CD8-positive, alpha-beta memory T cell (primary cell): ENCODE measurements at regions not wholly inside any gene's neighbourhood (a gene's known extent, or its start where the extent isn't known, plus 50 kb on each side); places are given as distances from the start of the nearest gene placed in this dataset.
"Not testable (repeated sequence)": the region's sequence is repeated elsewhere in the genome, so short reads cannot be mapped to it uniquely, and the experiment has no call there.

Source experiments
- CTCF ChIA-PET: fragments of 350-600 bp; sonication (Branson Sonifier 250); formaldehyde crosslinking; loops from one replicate; lab custom pipeline; 2021; ENCODE audit warnings: antibody characterized with exemption; lab: Charles Lee
- POLR2A ChIA-PET: fragments of 350-600 bp; sonication (Branson Sonifier 250); formaldehyde crosslinking; loops from one replicate; lab custom pipeline; 2021; ENCODE audit warnings: antibody characterized with exemption; lab: Charles Lee
- DNase-seq, 5 donors: peaks; one replicate each; pipeline versions ENCODE4 v3.0.0 to v3.0.0-alpha.2; 2020 to 2022; ENCODE audit warnings: mixed read lengths in 1 of 5
- H3K27ac ChIP-seq: one replicate; pipeline ENCODE4 v1.7.0; 2013; ENCODE audit warnings: low read depth, mild to moderate bottlenecking, low read length, moderate library complexity
- H3K27me3 ChIP-seq: 2 replicates; pipeline ENCODE4 v1.7.0; 2013; ENCODE audit warnings: low read length, mild to moderate bottlenecking; ENCODE audit not compliant: insufficient read depth, poor library complexity, severe bottlenecking
- H3K36me3 ChIP-seq: 2 replicates; pipeline ENCODE4 v1.7.0; 2013; ENCODE audit warnings: mild to moderate bottlenecking, low read length, moderate library complexity; ENCODE audit not compliant: insufficient read depth
- H3K4me1 ChIP-seq: 2 replicates; pipeline ENCODE4 v1.7.0; 2013; ENCODE audit warnings: mild to moderate bottlenecking, low read length, moderate library complexity; ENCODE audit not compliant: insufficient read depth
- H3K4me3 ChIP-seq: 2 replicates; pipeline ENCODE4 v1.7.0; 2013; ENCODE audit warnings: mild to moderate bottlenecking, low read length
- H3K9me3 ChIP-seq: 2 replicates; pipeline ENCODE4 v1.7.0; 2013; ENCODE audit warnings: mild to moderate bottlenecking, low read length
- H3K27ac Mint-ChIP-seq, 8 donors: one replicate each; pipeline ENCODE4 v1.8.0; 2020 to 2021; ENCODE audit warnings: mixed read lengths in 8 of 8, mild to moderate bottlenecking in 6 of 8, inconsistent platforms in 3 of 8, moderate library complexity in 3 of 8
- H3K27me3 Mint-ChIP-seq, 2 donors: one replicate each; pipeline ENCODE4 v1.8.0; 2020 to 2021; ENCODE audit warnings: mixed read lengths in 2 of 2, mild to moderate bottlenecking in 1 of 2, moderate library complexity in 1 of 2
- H3K36me3 Mint-ChIP-seq, 3 donors: one replicate each; pipeline ENCODE4 v1.8.0; 2020 to 2021; ENCODE audit warnings: mixed read lengths in 3 of 3, inconsistent platforms in 1 of 3, mild to moderate bottlenecking in 1 of 3
- H3K4me1 Mint-ChIP-seq, 3 donors: one replicate each; pipeline ENCODE4 v1.8.0; 2020 to 2021; ENCODE audit warnings: mixed read lengths in 3 of 3, inconsistent platforms in 1 of 3, mild to moderate bottlenecking in 1 of 3
- H3K4me3 Mint-ChIP-seq, 7 donors: one replicate each; pipeline ENCODE4 v1.8.0; 2020 to 2021; ENCODE audit warnings: mixed read lengths in 7 of 7, mild to moderate bottlenecking in 6 of 7, moderate library complexity in 4 of 7, inconsistent platforms in 2 of 7
- H3K9me3 Mint-ChIP-seq, 5 donors: one replicate each; pipeline ENCODE4 v1.8.0; 2020 to 2022; ENCODE audit warnings: mixed read lengths in 5 of 5, mild to moderate bottlenecking in 3 of 5, moderate library complexity in 2 of 5, inconsistent platforms in 1 of 5

DNA sequence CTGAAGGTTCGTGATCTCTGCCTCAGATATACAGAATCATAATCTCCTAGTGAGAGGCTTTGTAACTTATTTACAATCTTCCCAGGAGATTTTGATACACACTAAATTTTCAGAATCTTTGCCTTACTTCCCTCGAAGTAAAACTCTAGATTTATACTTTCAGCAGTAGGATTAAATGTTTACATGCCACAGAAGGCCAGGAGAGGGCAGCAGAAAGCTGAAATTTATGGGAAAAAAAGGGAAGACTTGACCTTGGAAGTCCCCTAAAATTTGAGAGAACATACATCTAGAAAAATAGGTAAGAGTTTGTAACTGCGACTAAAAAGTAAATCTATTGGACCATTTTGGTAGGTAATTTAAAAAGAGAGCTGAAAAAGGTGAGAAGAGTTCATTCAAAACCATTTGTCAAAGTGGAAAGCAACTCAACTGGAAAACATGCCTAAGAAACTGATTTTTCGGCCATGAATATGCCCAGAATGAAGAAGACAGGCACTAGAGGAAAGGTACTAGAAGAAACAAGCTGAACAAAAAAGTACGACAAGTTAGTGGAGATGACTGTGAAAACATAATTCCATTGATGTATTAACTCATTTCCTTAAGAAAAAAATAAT, 242.0 kb upstream of the MDGA2 start:
- DNase-seq, result no peak
- H3K27ac Mint-ChIP-seq, result no peak overlapping the region
- H3K36me3 Mint-ChIP-seq, result no peaks in the 10 kb centered on the region
- H3K9me3 Mint-ChIP-seq, result peaks cover 2 to 9% (median 6%) of the 10 kb centered on the region in 5 donors
- ChIA-PET CTCF (no interaction called here), POLR2A (no interaction called here)
- H3K4me1 Mint-ChIP-seq, result no peaks in the 10 kb centered on the region
- H3K9me3 ChIP-seq, result no peaks in the 10 kb centered on the region
- no peaks in the 10 kb centered on the region for H3K27me3 ChIP-seq
- H3K4me3 ChIP-seq, result no peak overlapping the region
- H3K27me3 Mint-ChIP-seq, result no peaks in the 10 kb centered on the region
- no peak overlapping the region for H3K27ac ChIP-seq
- no peaks in the 10 kb centered on the region for H3K36me3 ChIP-seq
- no peaks in the 10 kb centered on the region for H3K4me1 ChIP-seq
- no peak overlapping the region for H3K4me3 Mint-ChIP-seq

DNA sequence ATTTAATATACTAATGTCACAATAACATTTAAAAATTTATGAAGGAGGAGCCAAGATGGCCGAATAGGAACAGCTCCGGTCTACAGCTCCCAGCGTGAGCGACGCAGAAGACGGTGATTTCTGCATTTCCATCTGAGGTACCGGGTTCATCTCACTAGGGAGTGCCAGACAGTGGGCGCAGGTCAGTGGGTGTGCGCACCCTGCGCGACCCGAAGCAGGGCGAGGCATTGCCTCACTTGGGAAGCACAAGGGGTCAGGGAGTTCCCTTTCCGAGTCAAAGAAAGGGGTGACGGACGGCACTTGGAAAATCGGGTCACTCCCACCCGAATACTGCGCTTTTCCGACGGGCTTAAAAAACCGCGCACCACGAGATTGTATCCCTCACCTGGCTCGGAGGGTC, 225.7 kb upstream of the MDGA2 start:
- H3K4me1 Mint-ChIP-seq, H3K27ac ChIP-seq: not testable (repeated sequence)

DNA sequence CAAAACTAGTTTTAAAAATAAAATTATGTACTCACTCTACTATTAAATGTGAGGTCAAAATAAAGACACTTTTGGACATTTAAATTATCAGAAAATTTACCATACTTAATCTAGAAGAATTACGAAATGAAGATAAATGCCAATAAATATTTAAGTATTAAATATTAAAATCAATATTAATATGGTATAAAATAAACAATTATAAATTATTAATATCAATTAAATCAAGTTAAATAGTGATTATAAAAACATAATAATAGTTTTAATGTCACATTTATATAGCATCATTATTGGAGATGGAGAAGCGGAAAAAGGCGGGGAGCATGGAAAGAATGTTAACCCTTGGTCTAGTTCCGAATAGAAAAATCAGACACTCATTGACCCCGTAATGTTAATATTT, 224.3 kb upstream of the MDGA2 start:
- H3K27me3 Mint-ChIP-seq, result no peaks in the 10 kb centered on the region
- H3K9me3 Mint-ChIP-seq, result peaks cover 6 to 14% (median 10%) of the 10 kb centered on the region in 5 donors
- no peak for DNase-seq
- no peak overlapping the region for H3K4me3 ChIP-seq
- no peak overlapping the region for H3K27ac Mint-ChIP-seq
- H3K9me3 ChIP-seq, result no peaks in the 10 kb centered on the region
- H3K4me1 Mint-ChIP-seq, result no peaks in the 10 kb centered on the region
- H3K27me3 ChIP-seq, result no peaks in the 10 kb centered on the region
- H3K4me3 Mint-ChIP-seq, result no peak overlapping the region
- H3K36me3 Mint-ChIP-seq, result no peaks in the 10 kb centered on the region
- H3K27ac ChIP-seq, result no peak overlapping the region
- ChIA-PET POLR2A (no interaction called here), CTCF (no interaction called here)
- H3K4me1 ChIP-seq, result no peaks in the 10 kb centered on the region
- no peaks in the 10 kb centered on the region for H3K36me3 ChIP-seq

More for the DNA sequence above, 225.7 kb upstream of the MDGA2 start:
- H3K9me3 ChIP-seq, H3K36me3 Mint-ChIP-seq, H3K27me3 ChIP-seq, H3K4me3 Mint-ChIP-seq, H3K4me3 ChIP-seq, H3K36me3 ChIP-seq, POLR2A ChIA-PET, H3K27me3 Mint-ChIP-seq, H3K4me1 ChIP-seq, CTCF ChIA-PET, H3K27ac Mint-ChIP-seq, DNase-seq: not testable (repeated sequence)
- peaks cover 3 to 13% (median 10%) of the 10 kb centered on the region in 5 donors for H3K9me3 Mint-ChIP-seq

DNA sequence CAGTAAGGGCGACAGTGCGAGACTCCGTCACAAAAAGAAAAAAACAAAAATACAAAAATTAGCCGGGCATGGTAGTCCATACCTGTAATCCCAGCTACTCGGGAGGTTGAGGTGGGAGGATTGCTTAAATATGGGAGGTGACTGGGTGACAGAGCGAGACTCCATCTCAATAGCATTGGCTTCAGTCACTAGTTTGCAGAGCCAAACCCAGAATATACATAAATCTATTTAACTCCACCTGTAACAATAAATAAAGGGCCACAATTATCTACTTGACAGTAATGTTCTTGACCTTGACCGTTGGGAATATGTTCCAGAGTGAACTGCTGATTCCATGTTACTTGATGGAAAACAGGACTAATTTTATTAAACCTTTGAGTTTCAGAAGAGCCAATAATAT, 198.9 kb upstream of the MDGA2 start:
- Mint-ChIP-seq H3K36me3 (no peaks in the 10 kb centered on the region), H3K9me3 (peaks cover 6 to 19% (median 8%) of the 10 kb centered on the region in 5 donors), H3K4me3 (no peak overlapping the region), H3K27me3 (no peaks in the 10 kb centered on the region), H3K4me1 (no peaks in the 10 kb centered on the region), H3K27ac (no peak overlapping the region)
- no peak for DNase-seq
- ChIA-PET POLR2A (no interaction called here), CTCF (no interaction called here)
- Histone ChIP-seq H3K36me3 (no peaks in the 10 kb centered on the region), H3K4me3 (no peak overlapping the region), H3K27ac (no peak overlapping the region), H3K27me3 (no peaks in the 10 kb centered on the region), H3K4me1 (no peaks in the 10 kb centered on the region), H3K9me3 (no peaks in the 10 kb centered on the region)

DNA sequence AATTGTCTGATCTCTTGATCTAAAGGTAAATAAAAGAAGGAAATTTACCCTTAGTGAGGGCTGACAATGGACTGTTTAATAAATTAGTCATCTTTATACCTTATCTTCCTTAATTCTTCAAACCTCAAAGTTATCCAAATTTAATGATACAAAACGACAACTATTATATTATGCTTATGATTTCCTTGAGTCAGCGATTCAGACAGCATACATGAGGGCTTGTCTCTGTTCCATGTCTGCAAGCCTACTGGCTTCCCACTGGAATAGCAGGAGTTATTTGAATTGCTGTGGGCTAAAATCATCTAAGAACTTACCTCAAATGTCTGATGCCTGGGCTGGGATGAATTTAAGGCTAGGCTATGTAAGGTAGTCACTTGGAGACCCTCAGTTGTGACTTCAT, 197.2 kb upstream of the MDGA2 start:
- DNase-seq, result no peak
- H3K27ac Mint-ChIP-seq, result no peak overlapping the region

DNA sequence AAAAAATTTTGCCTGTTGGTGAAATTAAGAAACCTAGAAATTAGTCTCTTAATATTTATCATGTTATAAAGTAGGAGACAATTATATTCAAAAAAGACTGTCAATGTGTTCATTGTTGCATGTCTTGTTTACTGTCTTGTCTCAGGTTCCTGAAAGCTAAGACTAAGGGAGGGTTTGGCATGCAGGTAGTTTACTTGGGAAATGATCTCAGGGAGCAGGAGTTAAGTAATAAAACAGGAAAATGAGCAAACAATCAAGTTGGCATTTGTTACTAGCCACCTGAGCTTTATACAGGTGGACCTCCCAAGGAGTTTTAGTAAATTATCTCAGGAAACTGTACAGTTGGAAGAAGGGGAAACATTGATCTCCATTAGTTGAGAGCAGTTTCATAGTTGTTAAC, 188.0 kb upstream of the MDGA2 start:
- DNase-seq, result no peak
- H3K36me3 Mint-ChIP-seq, result no peaks in the 10 kb centered on the region
- Histone ChIP-seq H3K4me1 (no peaks in the 10 kb centered on the region), H3K9me3 (no peaks in the 10 kb centered on the region), H3K36me3 (no peaks in the 10 kb centered on the region), H3K27ac (no peak overlapping the region), H3K4me3 (no peak overlapping the region), H3K27me3 (no peaks in the 10 kb centered on the region)
- no peaks in the 10 kb centered on the region for H3K4me1 Mint-ChIP-seq
- POLR2A ChIA-PET, result no interaction called here
- no peaks in the 10 kb centered on the region for H3K27me3 Mint-ChIP-seq
- H3K4me3 Mint-ChIP-seq, result no peak overlapping the region
- H3K9me3 Mint-ChIP-seq, result peaks cover 2 to 14% (median 4%) of the 10 kb centered on the region in 5 donors
- H3K27ac Mint-ChIP-seq, result no peak overlapping the region
- CTCF ChIA-PET, result no interaction called here

More for the DNA sequence above, 197.2 kb upstream of the MDGA2 start:
- Histone ChIP-seq H3K4me3 (no peak overlapping the region), H3K27ac (no peak overlapping the region), H3K27me3 (no peaks in the 10 kb centered on the region), H3K36me3 (no peaks in the 10 kb centered on the region), H3K4me1 (no peaks in the 10 kb centered on the region), H3K9me3 (no peaks in the 10 kb centered on the region)
- Mint-ChIP-seq H3K9me3 (peaks cover 3 to 19% (median 7%) of the 10 kb centered on the region in 5 donors), H3K27me3 (no peaks in the 10 kb centered on the region), H3K36me3 (no peaks in the 10 kb centered on the region), H3K4me1 (no peaks in the 10 kb centered on the region), H3K4me3 (no peak overlapping the region)
- ChIA-PET CTCF (no interaction called here), POLR2A (no interaction called here)

DNA sequence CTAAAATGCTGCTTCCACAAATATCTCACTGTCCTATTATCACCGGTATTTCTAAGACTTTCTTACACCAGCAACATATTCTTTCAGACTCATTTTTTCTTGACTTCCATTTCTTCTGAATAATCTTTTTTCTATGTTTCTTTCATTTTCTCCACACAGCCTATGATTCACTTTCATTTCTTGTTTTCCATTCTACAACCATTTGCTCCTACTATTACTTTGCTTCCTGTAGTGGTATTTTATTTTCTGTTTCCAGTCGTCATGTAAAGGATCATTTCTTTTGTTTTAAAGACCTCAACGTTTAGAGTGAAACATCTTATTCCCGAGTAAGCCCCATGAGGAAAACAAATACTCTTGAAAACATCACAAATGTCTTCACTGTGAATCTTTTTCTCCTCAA, 182.2 kb upstream of the MDGA2 start:
- CTCF ChIA-PET, result no interaction called here
- Histone ChIP-seq H3K4me3 (no peak overlapping the region), H3K27me3 (no peaks in the 10 kb centered on the region), H3K36me3 (no peaks in the 10 kb centered on the region), H3K27ac (no peak overlapping the region), H3K4me1 (no peaks in the 10 kb centered on the region), H3K9me3 (no peaks in the 10 kb centered on the region)
- Mint-ChIP-seq H3K4me1 (no peaks in the 10 kb centered on the region), H3K27me3 (no peaks in the 10 kb centered on the region), H3K9me3 (peaks cover 6 to 45% (median 9%) of the 10 kb centered on the region in 5 donors), H3K4me3 (no peak overlapping the region), H3K27ac (no peak overlapping the region), H3K36me3 (no peaks in the 10 kb centered on the region)
- DNase-seq, result no peak
- POLR2A ChIA-PET, result no interaction called here

DNA sequence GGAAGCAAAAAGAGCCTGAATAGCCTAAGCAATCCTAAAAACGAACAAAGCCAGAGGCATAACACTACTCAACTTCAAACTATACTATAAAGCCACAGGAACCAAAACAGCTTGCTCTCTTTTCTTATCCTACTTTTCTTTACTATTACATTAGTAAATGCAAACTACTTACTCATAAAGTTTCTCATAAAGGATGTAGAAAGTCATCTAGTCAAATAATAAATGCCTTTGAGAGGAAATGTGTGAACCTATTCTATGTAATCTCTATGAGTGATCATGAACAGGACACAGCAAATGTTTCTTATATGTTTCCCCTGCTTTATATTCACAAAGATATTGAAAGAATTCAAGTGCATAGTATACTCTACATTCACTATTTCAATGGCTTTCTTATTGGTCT, 176.9 kb upstream of the MDGA2 start:
- H3K9me3 ChIP-seq, result no peaks in the 10 kb centered on the region
- DNase-seq, result no peak
- no peaks in the 10 kb centered on the region for H3K36me3 ChIP-seq
- no peaks in the 10 kb centered on the region for H3K27me3 Mint-ChIP-seq
- ChIA-PET POLR2A (no interaction called here), CTCF (no interaction called here)
- H3K9me3 Mint-ChIP-seq, result peaks cover 0 to 43% (median 15%) of the 10 kb centered on the region in 5 donors
- H3K4me3 Mint-ChIP-seq, result no peak overlapping the region
- no peaks in the 10 kb centered on the region for H3K27me3 ChIP-seq
- H3K27ac ChIP-seq, result no peak overlapping the region
- no peak overlapping the region for H3K4me3 ChIP-seq
- no peak overlapping the region for H3K27ac Mint-ChIP-seq
- no peaks in the 10 kb centered on the region for H3K36me3 Mint-ChIP-seq
- no peaks in the 10 kb centered on the region for H3K4me1 Mint-ChIP-seq
- H3K4me1 ChIP-seq, result no peaks in the 10 kb centered on the region
